ENCODE measurements at regions not wholly inside any gene's neighbourhood (a gene's known extent, or its start where the extent isn't known, plus 50 kb on each side); places are given as distances from the start of the nearest gene placed in this dataset.

GRCh38 chr11:116534270-116534975 is 238.4 kb downstream of the BUD13 start:
- H3K4me1 Mint-ChIP-seq, result no peaks in the 10 kb centered on the region
- peaks cover 48% of the 10 kb centered on the region for H3K27me3 Mint-ChIP-seq
- no peaks in the 10 kb centered on the region for H3K9me3 Mint-ChIP-seq
- ATAC-seq (no peak), DNase-seq (no peak)
- H3K4me3 Mint-ChIP-seq, result no peak overlapping the region
- H3K27ac Mint-ChIP-seq, result peak overlapping the region in 1 of 2 donors; percentile 1

GRCh38 chr11:116533186-116533825 is 239.5 kb downstream of the BUD13 start:
- ATAC-seq (no peak), DNase-seq (no peak)
- no peak overlapping the region for H3K27ac Mint-ChIP-seq
- H3K4me3 Mint-ChIP-seq, result no peak overlapping the region
- H3K4me1 Mint-ChIP-seq, result no peaks in the 10 kb centered on the region
- H3K9me3 Mint-ChIP-seq, result no peaks in the 10 kb centered on the region
- H3K27me3 Mint-ChIP-seq, result peaks cover 44% of the 10 kb centered on the region

- no peak for ATAC-seq
- no peaks in the 10 kb centered on the region for H3K4me1 Mint-ChIP-seq
- no peak overlapping the region for H3K27ac Mint-ChIP-seq
- no peaks in the 10 kb centered on the region for H3K9me3 Mint-ChIP-seq
- DNase-seq, result no peak
- peaks cover 42% of the 10 kb centered on the region for H3K27me3 Mint-ChIP-seq
- H3K4me3 Mint-ChIP-seq, result no peak overlapping the region
Measured at GRCh38 chr11:116532066-116532465, 240.7 kb downstream of the BUD13 start.

GRCh38 chr11:116530705-116531104 is 242.1 kb downstream of the BUD13 start:
- H3K4me3 Mint-ChIP-seq, result no peak overlapping the region
- ATAC-seq (no peak), DNase-seq (no peak)
- H3K27me3 Mint-ChIP-seq, result peaks cover 34% of the 10 kb centered on the region
- H3K9me3 Mint-ChIP-seq, result no peaks in the 10 kb centered on the region
- H3K27ac Mint-ChIP-seq, result no peak overlapping the region
- no peaks in the 10 kb centered on the region for H3K4me1 Mint-ChIP-seq

- Mint-ChIP-seq H3K27ac (no peak overlapping the region), H3K4me3 (no peak overlapping the region), H3K9me3 (no peaks in the 10 kb centered on the region), H3K27me3 (peaks cover 28% of the 10 kb centered on the region), H3K4me1 (no peaks in the 10 kb centered on the region)
- DNase-seq, result no peak
- no peak for ATAC-seq
Measured at GRCh38 chr11:116529271-116529670, 243.5 kb downstream of the BUD13 start.

- Mint-ChIP-seq H3K9me3 (no peaks in the 10 kb centered on the region), H3K27me3 (peaks cover 15% of the 10 kb centered on the region), H3K4me1 (no peaks in the 10 kb centered on the region), H3K27ac (peak overlapping the region in 1 of 2 donors; percentile 23), H3K4me3 (no peak overlapping the region)
- ATAC-seq, result no peak
- no peak for DNase-seq
Measured at GRCh38 chr11:116527180-116527991, 245.4 kb downstream of the BUD13 start.

- peaks cover 7% of the 10 kb centered on the region for H3K27me3 Mint-ChIP-seq
- no peaks in the 10 kb centered on the region for H3K9me3 Mint-ChIP-seq
- no peak for ATAC-seq
Measured at GRCh38 chr11:116525961-116526495, 246.8 kb downstream of the BUD13 start.

GRCh38 chr11:116519499-116519898 is 253.3 kb downstream of the BUD13 start:
- Mint-ChIP-seq H3K4me1 (no peaks in the 10 kb centered on the region), H3K27ac (no peak overlapping the region), H3K27me3 (peaks cover 26% of the 10 kb centered on the region), H3K4me3 (no peak overlapping the region), H3K9me3 (peaks cover 0 to 7% of the 10 kb centered on the region in 2 donors)
- ATAC-seq (no peak), DNase-seq (no peak)

More at GRCh38 chr11:116525961-116526495, 246.8 kb downstream of the BUD13 start:
- Mint-ChIP-seq H3K27ac (no peak overlapping the region), H3K4me1 (no peaks in the 10 kb centered on the region), H3K4me3 (no peak overlapping the region)
- no peak for DNase-seq

GRCh38 chr11:116518141-116518540 is 254.6 kb downstream of the BUD13 start:
- peaks cover 0 to 7% of the 10 kb centered on the region in 2 donors for H3K9me3 Mint-ChIP-seq
- peaks cover 34% of the 10 kb centered on the region for H3K27me3 Mint-ChIP-seq
- DNase-seq, result no peak

GRCh38 chr11:116517584-116517983 is 255.2 kb downstream of the BUD13 start:
- Mint-ChIP-seq H3K4me1 (no peaks in the 10 kb centered on the region), H3K4me3 (no peak overlapping the region), H3K27me3 (peaks cover 36% of the 10 kb centered on the region), H3K9me3 (peaks cover 0 to 7% of the 10 kb centered on the region in 2 donors), H3K27ac (peak overlapping the region in 1 of 2 donors; percentile 84)
- ATAC-seq (no peak), DNase-seq (no peak)

More at GRCh38 chr11:116518141-116518540, 254.6 kb downstream of the BUD13 start:
- no peak overlapping the region for H3K4me3 Mint-ChIP-seq
- H3K27ac Mint-ChIP-seq, result no peak overlapping the region
- no peak for ATAC-seq
- H3K4me1 Mint-ChIP-seq, result no peaks in the 10 kb centered on the region

GRCh38 chr11:116517077-116517476 is 255.7 kb downstream of the BUD13 start:
- Mint-ChIP-seq H3K4me3 (no peak overlapping the region), H3K9me3 (peaks cover 0 to 7% of the 10 kb centered on the region in 2 donors), H3K27me3 (peaks cover 36% of the 10 kb centered on the region)

GRCh38 chr11:116515664-116516184 is 257.1 kb downstream of the BUD13 start:
- no peaks in the 10 kb centered on the region for H3K4me1 Mint-ChIP-seq
- peaks cover 0 to 7% of the 10 kb centered on the region in 2 donors for H3K9me3 Mint-ChIP-seq
- no peak overlapping the region for H3K4me3 Mint-ChIP-seq
- H3K27ac Mint-ChIP-seq, result no peak overlapping the region
- no peak for ATAC-seq
- H3K27me3 Mint-ChIP-seq, result peaks cover 36% of the 10 kb centered on the region
- DNase-seq, result no peak

More at GRCh38 chr11:116517077-116517476, 255.7 kb downstream of the BUD13 start:
- ATAC-seq (no peak), DNase-seq (no peak)
- Mint-ChIP-seq H3K4me1 (no peaks in the 10 kb centered on the region), H3K27ac (peak overlapping the region in 1 of 2 donors; percentile 84)

GRCh38 chr11:116513894-116514293 is 258.9 kb downstream of the BUD13 start:
- H3K4me1 Mint-ChIP-seq, result no peaks in the 10 kb centered on the region
- H3K4me3 Mint-ChIP-seq, result no peak overlapping the region
- H3K9me3 Mint-ChIP-seq, result peaks cover 0 to 6% of the 10 kb centered on the region in 2 donors
- H3K27me3 Mint-ChIP-seq, result peaks cover 47% of the 10 kb centered on the region
- H3K27ac Mint-ChIP-seq, result no peak overlapping the region
- ATAC-seq (no peak), DNase-seq (peak in 1 of 2 donors; percentile 9)

GRCh38 chr11:116513278-116513823 is 259.4 kb downstream of the BUD13 start:
- DNase-seq, result no peak
- peaks cover 47% of the 10 kb centered on the region for H3K27me3 Mint-ChIP-seq
- H3K27ac Mint-ChIP-seq, result no peak overlapping the region
- no peaks in the 10 kb centered on the region for H3K4me1 Mint-ChIP-seq
- peaks cover 0 to under 1% of the 10 kb centered on the region in 2 donors for H3K9me3 Mint-ChIP-seq
- no peak for ATAC-seq
- no peak overlapping the region for H3K4me3 Mint-ChIP-seq

- H3K4me3 Mint-ChIP-seq, result no peak overlapping the region
- H3K27ac Mint-ChIP-seq, result no peak overlapping the region
- peaks cover 49% of the 10 kb centered on the region for H3K27me3 Mint-ChIP-seq
- no peak for DNase-seq
- no peak for ATAC-seq
- no peaks in the 10 kb centered on the region for H3K4me1 Mint-ChIP-seq
- H3K9me3 Mint-ChIP-seq, result no peaks in the 10 kb centered on the region
Measured at GRCh38 chr11:116512841-116513240, 259.9 kb downstream of the BUD13 start.
